GM19328 (cell line): ENCODE measurements at regions not wholly inside any gene's neighbourhood (a gene's known extent, or its start where the extent isn't known, plus 50 kb on each side); places are given as distances from the start of the nearest gene placed in this dataset.

ENCODE experiments used
- ATAC-seq: cut with Tn5 transposase; IDR thresholded peaks from one replicate; pipeline ENCODE4 v1.9.1; 2021; ENCODE audit warnings: mild to moderate bottlenecking, moderate library complexity; ENCODE audit not compliant: unreplicated experiment

DNA sequence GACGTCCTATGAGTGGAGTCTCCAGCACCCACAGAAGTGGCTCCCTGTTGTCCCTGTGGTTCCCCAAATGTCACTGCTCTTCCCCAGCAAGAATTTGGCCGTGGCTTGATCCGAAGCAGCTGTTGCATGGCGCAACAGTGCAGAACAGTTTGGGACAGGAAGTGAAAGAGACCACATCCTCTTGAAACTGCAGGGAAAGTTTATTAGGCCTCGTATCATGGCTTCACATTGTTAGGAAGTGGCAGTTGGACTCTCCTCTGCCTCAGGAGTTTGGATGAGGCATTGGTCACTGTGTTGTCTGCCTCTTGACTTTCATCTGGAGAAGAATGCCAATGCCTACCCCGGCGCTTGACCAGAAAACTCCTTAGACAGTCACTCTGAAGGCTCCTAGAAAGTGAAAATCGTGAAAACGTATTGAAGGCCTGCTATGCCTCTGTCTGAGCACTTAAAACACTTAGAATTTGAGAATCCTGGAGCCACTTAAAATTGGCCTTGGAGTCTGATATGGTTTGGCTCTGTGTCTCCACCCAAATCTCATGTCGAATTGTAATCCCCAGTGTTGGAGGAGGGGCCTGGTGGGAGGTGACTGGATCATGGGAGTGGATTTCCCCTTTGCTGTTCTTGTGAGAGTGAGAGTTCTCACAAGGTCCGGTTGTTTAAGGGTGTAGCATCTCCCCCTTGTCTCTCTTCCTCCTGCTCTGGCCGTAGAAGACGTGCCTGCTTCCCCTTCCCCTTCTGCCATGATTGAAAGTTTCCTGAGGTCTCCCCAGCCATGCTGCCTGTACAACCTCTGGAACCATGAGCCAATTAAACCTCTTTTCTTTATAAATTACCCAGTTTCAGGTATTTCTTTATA lies 334.9 kb upstream of the JARID2 start:
- ATAC-seq, result no peak

DNA sequence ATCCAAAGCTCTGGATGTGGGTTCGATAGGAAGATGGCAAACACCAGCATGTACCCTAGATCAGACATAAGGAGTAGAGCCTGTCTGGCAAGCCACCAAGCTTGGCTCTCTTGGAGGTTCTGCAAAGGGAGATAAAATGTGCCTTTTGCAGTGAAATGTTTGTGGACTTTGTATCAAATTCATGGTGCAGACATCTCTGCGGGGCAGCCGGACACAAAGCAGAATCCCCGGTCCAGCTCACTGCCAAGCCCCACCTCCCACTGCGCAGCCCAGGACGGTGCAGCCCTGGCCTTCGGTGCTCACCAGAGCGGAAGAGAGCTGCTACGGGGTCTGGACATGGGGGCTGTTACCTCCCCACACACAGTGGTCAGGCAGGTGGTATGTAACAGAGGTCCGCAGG lies 333.6 kb upstream of the JARID2 start:
- ATAC-seq, result no peak

DNA sequence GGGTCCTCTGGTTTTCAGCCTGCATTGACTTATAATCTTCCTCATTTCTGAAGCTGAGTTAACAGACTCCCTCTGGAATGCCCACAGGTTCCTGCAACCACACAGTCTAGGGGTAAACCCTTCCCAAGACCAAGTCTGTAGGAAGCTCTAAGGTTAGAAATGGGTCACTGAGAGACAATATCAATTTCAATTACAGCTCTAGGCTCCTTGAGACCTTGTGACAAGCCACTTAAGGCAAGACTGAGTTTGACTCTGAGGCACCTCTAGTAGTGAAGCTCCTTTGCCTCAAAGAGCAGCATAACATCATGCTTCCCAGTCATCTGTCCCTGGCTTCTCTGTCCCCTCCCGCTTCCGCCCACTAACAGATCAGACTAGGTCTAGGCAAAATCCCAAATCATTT lies 333.2 kb upstream of the JARID2 start:
- no peak for ATAC-seq

DNA sequence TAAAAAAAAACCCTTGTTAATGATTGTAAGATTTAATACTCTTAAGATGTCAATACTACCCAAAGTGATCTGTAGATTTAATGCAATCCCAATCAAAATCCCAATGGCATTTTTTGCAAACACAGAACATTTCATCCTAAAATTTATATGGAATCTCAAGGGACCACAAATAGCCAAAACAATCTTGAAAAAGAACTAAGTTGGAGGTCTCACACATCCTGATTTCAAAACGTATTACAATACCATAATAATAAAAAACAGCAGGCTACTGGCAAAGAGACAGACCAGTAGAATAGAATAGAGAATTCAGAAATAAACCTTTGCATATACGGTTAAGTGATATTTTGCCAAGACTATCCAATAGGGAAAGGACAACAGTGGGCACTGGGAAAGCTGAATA lies 331.9 kb upstream of the JARID2 start:
- ATAC-seq, result no peak

DNA sequence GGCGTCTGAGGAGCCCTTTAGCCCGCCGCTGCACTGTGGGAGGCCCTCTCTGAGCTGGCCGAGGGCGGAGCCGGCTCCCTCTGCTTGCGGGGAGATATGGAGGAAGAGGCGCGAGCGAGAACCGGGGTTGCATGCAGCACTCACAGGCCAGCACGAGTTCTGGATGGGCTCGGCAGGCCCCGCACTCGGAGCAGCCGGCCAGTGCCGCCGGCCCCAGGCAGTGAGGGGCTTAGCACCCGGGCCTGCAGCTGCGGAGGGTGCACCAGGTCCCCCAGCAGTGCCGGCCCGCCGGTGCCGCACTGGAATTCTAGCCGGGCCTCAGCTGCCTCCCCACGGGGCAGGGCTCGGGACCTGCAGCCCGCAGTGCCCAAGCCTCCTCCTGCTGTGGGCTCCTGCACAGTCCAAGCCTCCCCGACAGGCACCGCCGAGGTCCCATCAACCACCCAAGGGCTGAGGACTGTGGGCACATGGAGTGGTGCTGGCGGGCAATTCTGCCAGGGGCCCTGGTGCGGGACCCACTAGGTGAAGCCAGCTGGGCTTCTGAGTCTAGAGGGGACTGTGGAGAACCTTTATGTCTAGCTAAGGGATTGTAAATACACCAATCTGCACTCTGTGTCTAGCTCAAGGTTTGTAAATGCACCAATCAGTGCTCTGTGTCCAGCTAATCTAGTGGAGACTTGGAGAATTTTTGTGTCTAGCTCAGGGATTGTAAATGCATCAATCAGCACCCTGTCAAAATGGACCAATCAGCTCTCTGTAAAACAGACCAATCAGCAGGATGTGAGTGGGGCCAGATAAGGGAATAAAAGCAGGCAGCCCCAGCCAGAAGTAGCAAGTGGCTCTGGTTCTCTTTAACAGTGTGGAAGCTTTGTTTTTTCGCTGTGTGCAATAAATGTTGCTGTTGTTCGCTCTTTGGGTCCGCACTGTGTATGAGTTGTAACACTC lies 329.7 kb upstream of the JARID2 start:
- no peak for ATAC-seq

DNA sequence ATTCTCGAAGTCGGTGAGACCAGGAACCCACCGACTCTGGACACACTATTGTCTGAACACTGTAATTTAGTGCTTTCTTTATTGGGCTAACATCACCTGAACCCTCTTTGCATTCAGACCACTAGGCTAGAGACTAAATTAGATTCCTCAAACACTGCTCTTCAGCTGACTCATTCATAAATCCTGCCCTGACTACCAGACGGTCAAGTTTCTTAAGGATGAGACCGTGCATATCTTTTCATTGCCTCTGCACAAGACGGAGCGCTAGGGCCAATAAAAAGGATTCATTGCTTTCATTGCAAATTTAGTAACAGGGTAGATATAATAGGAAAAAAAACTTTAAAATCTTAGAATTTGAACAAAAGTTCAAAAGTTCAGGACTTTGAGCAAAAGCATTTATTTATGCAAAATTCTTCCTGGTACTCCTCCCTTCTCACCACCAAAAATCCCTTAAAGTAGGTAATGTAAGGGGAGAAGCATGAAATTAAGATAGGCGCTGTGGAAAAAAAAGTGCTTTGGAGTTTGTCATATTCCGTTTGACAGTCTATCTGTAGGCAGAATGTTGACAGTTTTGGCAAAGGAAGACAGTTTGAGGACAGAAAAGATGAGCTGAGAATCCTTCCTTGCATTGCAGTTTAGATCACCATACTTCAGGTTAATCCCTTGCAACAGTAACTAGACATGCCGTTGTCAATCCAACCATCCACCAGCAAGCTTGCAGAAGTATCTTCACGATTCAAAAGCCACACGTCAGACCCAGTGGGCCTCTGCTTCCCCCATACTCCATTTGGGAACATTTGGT lies 328.6 kb upstream of the JARID2 start:
- ATAC-seq, result no peak

DNA sequence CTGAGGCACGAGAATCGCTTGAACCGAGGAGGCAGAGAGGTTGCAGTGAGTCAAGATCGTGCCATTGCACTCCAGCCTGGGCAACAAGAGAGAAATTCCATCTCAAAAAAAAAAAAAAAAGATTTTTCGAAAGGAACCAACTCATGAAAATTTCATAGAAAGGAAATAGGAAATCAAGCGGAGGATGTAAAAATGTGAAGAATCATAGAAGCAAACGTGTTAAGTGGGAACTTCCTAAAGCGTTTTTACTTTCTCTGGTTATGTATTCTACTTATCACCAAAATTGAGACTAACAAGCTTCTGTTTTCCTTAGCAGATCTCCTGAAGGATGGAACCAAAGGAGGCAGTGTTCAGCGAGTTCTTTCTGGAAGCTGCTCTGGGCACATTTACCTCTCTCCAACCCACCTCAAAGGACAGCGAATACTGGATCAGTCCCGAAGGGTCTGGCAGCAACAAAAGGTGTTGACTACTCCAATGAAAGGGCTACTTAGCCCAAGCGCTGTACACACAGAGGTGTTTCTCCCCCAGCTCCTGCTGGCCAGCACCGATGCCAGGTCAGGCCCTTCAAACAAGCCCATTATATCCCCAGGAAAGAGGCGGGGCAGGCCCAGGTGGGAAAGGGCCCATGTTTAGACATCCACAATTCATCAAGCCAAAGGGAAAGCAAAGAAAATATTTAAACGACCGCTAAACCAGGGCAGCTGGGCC lies 327.5 kb upstream of the JARID2 start:
- ATAC-seq, result no peak

DNA sequence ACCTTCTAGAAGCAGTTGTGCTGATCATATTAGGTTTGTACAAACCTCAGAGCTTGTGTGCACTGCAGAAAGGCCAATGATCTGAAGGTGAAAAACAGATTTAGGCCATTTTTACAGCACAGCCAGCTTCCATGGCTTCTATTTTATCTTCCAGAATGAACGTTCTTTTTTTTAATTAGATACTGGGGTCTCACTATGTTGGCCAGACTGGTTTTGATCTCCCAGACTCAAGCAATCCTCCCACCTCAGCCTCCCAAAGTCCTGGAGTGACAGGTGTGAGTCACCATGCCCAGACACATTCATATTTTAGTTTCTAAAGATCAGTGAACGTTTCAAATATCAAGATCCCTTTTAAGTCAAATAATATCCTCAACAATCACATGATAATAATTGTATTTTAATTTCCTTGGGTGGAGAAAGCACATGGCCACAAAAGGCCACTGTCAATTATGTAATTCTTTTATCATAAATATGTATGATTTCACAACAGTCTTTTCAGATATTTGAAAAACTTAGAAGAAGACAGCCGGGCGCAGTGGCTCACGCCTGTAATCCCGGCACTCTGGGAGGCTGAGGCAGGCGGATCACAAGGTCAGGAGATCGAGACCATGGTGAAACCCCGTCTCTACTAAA lies 326.7 kb upstream of the JARID2 start:
- no peak for ATAC-seq

DNA sequence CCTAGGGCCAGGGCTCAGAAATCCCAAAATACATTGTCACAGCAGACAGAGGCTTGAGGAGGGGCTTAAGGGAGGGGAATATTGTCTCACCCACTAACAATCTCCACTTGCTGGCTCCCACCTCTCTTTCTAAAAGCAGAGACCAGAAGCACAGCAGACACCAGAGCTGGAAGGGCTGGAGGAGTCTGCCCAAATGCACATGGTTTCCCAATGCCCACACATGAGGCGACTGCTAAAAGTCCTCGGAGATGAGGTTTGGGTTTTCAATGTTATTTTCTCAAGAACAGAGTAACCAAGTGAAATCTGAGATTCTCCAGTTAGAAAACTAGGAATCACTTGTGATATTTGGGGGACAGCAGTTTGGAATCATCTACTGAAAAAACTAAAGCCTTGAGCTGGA lies 325.6 kb upstream of the JARID2 start:
- no peak for ATAC-seq

DNA sequence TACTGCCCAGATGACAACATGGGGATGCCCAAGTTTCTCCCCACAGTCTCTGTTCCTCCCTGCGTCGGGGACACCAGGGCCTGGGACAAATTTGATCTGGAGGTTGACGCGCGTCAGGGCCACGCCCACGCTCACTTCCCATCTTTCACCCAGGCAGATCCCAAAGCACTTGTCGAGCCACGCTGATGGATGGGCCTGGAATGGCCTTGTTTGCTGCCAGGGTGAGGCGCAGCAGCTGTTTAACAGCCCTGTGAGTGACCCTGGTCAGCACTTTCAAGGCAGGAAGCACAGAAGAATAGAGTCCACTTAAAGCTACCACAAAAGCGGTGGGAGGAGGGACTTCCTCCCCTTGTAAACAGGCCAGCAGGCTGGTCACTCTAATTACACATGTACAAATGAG lies 324.7 kb upstream of the JARID2 start:
- no peak for ATAC-seq

DNA sequence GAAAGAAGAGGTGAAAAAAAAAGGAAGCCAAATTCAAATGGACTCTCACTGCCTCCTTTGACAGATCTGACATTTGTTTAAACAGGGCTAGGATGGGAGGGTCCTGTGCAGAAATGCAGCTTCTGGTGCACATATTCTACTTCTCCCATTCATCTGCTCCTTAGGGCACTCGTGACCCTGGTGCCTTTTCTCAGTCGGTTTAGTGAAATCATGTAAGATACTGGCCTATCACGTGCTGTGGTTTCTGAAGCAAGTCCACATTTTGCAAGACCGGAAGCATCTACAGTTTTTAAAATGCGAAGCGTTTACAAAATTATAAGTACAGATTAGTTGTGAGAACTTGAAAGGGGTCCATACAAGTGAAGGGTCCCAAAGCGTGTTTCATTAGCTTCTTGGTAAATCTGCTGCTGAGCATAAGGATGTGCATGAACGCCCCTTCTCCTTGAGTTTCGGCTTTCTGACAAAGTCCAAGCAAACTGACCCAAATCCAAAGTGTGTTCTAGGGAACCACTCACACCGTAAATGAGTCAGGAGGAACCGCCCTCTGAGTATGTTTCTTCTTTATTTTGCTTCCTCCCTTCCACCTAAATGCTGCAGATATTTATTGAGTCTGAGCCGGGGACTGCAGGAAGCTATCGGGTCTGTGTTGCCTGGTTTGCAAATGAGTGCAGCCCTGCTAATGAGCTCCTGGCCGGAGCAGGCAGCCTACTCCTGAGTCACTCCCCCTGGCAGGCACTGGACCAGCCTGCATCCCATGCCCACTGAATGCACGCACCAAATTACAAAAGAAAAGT lies 323.8 kb upstream of the JARID2 start:
- no peak for ATAC-seq

DNA sequence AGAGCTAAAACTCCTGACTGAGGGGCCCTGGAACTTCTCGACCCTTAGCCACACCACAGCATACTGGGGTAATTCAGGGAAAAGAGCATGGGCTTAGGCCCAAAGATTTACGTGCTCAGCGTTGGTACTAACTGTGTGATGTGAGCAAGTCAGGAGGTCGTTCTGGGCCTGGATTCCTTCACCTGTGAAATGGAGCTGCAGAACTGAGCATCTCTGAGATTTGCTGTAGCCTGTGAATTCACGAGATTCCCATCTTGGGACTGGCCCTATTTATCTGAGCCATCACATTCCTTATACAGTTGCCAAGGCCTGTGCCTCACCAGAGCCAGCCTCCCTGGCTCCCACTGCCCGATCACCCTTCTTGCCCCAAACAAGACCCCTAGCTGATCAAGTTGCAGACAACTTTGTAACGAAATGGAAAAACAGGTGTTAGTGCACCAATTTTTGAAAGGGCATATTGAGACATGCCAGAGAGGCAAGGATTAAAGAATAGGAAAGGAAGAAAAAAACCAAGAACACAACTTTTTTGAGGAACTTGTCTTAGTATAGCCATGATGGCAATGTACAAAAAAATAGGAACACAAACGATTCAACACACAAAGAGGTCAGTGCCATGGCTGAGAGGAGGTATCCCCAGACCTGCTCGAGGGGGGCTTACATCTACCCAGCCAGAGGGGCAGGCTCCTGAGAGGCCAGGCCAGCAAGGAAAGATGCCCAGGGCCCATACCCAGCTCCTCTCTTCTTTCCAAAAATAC lies 323.0 kb upstream of the JARID2 start:
- no peak for ATAC-seq

DNA sequence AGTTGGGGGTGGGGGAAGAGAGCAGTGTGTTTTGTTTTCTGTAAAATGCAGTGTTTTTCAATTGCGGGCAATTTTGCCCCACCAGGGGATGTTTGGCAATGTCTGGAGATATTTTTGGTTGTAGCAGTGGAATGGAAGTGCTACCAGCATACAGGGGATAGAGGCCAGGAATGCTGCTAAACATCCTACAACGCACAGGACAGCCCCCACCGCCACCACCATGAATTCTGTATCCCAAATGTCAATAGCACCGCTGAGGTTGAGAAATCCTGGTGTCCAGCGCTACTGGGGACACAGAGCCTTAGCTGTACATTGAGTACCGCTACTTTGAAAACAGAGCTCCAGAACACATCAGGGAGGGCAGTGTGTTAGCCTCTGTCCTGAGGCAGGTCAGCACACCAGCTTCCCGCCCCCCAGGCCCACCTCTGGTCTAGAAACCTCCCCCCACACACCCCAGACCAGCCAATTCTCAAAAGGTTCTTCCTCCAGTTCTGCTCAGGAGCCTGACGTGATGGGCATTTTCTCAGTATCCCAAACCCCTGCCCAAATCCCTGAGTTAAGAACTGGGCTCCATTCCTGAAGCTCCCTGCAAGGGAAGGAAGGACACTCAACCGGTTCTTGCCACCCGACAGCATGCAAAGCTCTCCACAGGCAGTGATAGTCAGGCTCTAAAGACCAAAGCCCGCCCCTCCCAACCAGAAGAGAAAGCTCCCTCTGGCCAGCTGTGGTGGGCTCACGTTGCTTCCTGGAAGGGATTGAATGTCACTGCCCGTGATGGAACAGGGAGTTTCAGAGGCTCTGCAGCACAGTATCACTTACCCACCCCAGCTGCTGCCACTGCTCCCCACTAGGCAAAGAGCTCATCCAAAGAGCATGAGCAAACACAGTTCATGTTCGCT lies 321.5 kb upstream of the JARID2 start:
- ATAC-seq, result no peak

DNA sequence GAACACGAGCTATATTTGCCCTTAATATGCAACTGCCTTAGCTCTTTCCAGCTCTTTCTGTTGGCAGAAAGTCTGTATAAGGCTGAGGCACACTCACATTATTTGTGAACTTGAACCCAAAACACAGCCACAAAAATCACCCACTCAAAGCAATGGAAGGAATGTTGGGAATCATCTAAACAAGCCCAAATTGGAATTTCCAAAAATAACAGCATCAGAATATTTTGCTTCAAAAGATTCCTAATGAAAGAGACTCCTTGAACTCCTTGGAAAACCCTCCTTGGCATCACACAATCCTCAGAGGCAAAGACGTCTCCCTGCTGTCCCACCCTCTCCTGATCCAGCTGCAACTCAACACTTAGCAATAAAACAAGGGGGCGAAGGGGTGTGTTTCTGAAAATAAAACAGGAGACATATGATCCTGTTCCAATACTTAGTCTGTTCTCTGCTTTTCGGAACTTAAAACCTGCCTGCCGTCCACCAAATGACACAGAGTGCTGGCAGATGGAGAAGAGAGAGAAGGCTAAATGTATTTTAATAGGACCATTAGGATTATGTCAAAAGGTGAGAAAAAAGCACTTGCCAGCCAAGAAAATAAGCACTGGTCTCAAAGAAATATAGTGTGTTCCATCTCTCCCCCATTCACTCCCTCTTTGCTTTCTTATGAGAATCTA lies 320.7 kb upstream of the JARID2 start:
- ATAC-seq, result no peak

DNA sequence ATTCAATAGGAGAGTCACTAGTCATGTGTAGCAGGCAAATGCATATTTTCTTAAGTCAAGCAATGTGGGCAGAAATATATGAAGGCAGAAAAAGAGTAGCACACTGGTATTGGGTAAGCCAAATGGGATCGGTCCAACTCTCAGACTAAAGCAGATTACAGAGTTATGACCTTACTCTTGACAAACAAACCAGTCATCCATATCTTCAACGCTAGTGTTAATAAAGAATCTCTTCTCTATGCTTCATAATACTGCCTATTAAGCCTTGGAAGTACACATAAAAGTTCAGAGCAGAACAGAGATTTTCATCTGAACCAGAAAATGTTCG lies 320.2 kb upstream of the JARID2 start:
- ATAC-seq, result no peak

DNA sequence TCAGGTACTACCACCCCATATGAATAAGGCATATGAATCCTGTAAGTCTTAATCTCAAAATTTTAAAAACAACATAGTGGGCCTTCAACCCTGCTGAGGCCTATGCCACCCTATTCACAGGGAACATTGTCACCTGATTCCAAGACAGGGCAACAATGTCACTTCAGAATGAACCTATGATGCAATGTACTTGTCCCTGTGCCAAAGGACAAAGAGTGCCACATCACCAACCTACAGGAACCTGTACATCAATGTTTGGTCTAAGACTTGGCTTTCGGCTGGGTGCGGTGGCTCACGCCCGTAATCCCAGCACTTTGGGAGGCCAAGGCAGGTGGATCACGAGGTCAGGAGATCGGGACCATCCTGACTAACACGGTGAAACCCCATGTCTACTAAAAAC lies 318.5 kb upstream of the JARID2 start:
- no peak for ATAC-seq

DNA sequence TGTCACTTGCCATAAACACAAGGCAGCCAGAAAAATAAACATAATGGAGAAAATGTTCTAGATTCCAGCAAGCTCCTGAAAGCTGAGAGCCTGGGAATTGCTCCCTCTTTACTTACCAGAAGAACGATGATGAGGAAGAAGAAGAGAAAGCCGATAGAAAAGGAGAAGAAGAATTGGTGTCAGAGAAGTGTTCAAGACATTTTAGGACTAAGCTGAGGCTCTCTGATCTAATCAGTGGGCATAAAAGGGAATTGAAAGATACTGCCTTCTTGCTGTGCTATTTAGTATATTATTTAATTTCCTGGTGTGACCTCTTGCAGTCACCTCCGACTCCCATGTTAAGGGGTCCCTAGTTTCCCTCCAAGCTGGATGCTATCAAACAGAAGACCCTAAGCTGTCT lies 316.6 kb upstream of the JARID2 start:
- ATAC-seq, result no peak
